ENCODE measurements at regions not wholly inside any gene's neighbourhood (a gene's known extent, or its start where the extent isn't known, plus 50 kb on each side); places are given as distances from the start of the nearest gene placed in this dataset.

- TF ChIP-seq GATA3 (IDR thresholded peaks at IDR 0.05; ENCODE audit: low read depth, low read length) (no peak), GATA2 (IDR thresholded peaks at IDR 0.05; ENCODE audit: low read depth, low read length) (no peak)
These were observed 115.1 kb upstream of the ANKFN1 start for GRCh38 chr17:56038131-56038530.
